NK-92 treated with Interleukin-12 subunit alpha and Interleukin-12 subunit beta, amount 100 ng/mL, for 24 hours (cell line): ENCODE measurements at regions not wholly inside any gene's neighbourhood (a gene's known extent, or its start where the extent isn't known, plus 50 kb on each side); places are given as distances from the start of the nearest gene placed in this dataset.

Source experiments
- DNase-seq: peaks from one replicate; lab custom pipeline; 2025; lab: John Stamatoyannopoulos, UW

DNA sequence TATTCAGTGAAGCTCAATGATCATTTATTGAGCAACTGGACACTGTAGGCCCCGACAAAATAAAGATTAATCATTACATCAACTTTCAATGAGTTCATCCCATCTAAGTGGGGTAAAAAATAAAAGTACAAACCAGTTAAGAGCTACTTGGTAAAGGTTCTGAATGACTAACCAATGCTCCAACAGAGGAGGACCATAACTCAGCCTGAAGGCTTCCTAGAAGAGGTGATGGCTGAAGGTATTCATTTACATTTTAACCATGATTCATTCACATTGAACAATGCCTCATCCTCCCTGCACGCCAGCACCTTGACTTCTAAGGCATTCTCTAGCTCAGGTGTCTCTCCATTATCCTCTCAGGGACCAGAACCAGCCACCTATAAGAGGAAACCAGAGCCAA is 201.4 kb downstream of the ZNF462 start:
- no peak for DNase-seq

- no peak for DNase-seq
Observed at GRCh38 chr9:107065549-107065948, 202.6 kb downstream of the ZNF462 start.

- DNase-seq = no peak
Observed at GRCh38 chr9:107067739-107068416, 204.9 kb downstream of the ZNF462 start.

DNA sequence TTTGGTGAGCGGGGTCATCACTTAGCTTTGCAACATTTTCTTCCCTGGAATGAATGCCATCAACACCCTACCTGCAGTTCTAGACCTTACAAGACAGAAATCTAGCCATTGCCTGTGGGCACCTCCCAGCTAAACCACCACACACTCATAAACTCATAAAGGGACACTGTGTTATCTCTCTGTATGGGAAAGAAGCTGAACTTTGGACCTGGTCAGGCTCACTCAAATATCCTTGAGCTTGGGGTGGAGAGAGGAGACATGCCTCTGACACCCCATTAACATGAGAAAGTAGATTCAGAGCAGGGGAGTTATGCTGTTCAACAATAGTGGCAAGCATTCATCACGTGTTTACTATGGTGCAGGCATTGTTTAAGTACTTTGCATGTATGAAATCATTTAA is 205.6 kb downstream of the ZNF462 start:
- no peak for DNase-seq

DNA sequence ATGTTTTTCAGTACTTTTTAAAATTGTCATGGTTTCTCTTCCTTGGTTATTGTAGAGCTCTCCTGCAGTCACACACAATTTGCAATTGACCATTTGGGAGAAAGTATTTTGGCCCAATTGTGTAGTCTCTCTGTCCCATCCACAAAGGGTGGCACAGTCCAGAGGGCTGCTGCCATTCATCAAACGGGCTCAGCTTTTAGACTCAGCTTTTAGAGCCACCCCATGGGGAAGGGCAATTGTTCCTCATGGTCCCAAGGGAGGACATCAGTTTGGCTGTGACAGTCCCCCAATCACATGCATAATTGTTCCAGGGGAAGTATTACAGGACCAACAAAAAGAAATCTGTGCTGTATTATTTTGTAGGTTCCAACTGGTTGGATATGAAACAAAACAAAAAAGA is 207.6 kb downstream of the ZNF462 start:
- DNase-seq = no peak

DNA sequence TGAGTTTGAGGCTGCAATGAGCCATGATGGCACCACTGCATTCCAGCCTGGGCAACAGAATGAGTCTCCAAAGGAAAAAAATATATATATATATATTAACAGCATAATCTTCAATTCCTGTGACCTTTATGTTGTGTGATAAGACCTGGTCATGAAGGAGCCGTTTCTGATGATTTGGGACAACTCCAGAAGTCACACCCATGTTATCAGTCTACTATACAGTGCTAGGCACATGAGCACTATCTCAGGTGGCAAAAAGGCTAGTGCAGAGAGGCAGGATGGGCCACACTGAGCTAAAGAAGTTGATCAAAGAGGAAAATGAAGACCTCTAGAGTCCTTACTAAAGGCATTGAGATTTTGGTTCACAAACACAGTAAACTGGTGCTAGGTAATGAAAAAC is 205.0 kb upstream of the RAD23B start:
- no peak for DNase-seq

GRCh38 chr9:107079589-107079988 is 203.5 kb upstream of the RAD23B start:
- DNase-seq = no peak

GRCh38 chr9:107080130-107080529 is 202.9 kb upstream of the RAD23B start:
- no peak for DNase-seq

DNA sequence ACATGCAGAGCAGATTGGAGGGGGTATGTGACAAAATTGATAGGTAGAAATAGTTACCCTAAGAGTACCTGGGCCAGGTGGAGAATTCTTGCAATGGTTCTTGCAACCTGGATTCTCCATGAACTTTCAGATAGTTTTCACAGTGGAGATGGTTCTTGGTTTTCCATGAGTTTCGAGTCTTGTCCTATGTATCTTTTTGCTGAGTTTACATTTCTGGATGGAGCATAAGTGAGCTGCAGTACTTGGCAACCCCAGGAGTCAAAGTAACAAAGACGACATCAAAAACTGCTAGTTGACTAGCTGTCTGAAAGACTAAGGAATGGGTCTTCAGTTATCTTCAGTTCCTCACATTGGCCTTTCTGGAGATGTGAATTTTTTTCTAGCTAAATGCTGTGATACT is 196.6 kb upstream of the RAD23B start:
- no peak for DNase-seq

GRCh38 chr9:107087222-107087621 is 195.9 kb upstream of the RAD23B start:
- no peak for DNase-seq

DNA sequence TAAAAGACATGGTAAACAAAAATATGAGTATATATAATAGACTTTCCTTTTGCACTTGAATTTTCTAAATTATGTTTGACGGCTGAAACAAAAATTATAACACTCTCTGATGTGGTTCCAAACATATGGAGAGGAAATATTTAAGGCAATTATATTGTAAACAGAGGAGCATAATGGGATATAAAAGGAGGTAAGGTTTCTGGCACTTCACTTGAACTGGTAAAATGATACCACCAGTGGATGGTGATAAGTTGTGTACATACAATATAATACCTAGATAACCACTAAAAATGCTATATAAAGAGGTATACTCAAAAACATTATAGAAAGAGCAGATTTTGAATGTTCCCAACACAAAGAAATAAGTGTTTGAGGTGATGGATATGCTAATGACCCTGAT is 192.9 kb upstream of the RAD23B start:
- no peak for DNase-seq

- DNase-seq = no peak
Observed at GRCh38 chr9:107093365-107094060, 189.6 kb upstream of the RAD23B start.

GRCh38 chr9:107094370-107094769 is 188.7 kb upstream of the RAD23B start:
- no peak for DNase-seq

DNA sequence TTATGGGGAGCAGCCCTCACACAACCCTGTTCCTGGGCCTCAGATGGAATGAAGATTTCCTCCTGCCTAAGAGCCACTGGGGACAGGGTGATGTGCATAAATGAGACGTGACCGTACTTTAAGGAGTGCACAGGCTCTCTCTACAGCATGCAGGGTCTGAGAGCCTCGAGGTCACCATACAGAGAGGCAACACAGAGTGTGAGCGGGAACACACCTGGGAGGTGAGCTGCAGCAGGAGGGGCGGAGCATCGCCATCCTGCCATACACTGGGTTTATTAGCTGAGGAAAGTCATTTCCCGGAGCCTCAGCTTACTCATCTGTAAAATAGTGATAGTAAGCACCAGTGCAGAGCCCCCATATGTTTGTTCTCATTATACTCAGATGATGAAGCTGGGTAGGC is 182.5 kb upstream of the RAD23B start:
- no peak for DNase-seq

DNA sequence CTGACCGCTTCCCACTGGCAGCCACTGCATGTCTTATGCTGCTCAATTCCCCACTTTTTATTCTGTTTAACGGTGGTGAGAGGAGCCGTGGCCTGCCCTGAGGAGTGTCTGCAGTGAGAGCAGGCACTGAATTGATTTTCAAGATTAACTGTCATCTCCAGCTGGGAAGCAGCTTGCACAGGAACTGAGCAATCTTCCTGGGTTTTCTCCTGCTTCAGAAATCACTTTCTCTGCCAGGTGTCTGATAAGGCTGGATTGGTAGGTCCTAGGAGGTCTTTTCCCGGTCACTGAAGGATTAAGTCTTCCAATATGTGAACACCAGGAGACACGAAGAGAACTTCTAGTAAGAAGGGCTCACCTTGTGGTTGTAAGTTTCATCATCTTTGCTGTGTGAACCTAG is 181.1 kb upstream of the RAD23B start:
- DNase-seq = no peak

DNA sequence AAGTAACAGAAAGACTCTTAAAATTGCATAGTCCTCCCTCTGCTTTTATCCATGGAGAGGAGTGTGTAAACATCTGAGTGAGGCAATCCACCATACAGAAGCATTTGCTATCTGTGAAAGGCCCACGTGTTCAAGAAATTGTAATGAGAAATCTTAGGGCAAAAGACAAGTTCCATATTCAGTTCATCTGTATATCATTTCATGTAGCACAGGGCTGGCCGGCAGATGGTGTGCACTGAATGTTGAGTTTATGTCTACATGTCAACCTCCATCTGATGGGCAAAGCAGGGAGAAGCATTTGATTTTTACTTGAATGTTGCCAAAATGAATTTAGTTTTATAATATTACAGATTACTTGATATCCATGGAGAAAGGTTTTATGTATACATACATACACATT is 179.5 kb upstream of the RAD23B start:
- no peak for DNase-seq

GRCh38 chr9:107105784-107106183 is 177.3 kb upstream of the RAD23B start:
- no peak for DNase-seq

DNA sequence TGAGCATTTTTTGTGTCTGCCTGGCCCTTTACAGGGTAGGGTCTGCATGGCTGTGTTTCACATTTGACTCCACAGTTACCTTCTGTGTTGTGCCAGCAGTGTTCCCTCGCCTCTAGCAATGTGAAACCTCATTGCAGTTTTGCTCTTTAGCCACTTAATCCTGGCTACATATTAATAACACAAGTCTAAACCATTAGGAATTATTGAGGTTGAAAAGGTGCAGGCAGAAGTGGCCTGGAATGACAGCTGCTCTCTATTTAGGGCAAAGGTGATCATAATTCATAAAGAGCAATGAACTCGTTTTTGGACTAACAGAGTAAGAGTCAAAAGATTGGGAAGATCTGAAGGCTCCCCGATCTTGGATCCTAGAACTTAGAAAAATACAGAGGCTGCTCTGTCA is 176.7 kb upstream of the RAD23B start:
- DNase-seq = no peak

GRCh38 chr9:107108342-107109130 is 174.5 kb upstream of the RAD23B start:
- no peak for DNase-seq

GRCh38 chr9:107109324-107109723 is 173.8 kb upstream of the RAD23B start:
- DNase-seq = no peak

GRCh38 chr9:107110153-107110552 is 172.9 kb upstream of the RAD23B start:
- no peak for DNase-seq

DNA sequence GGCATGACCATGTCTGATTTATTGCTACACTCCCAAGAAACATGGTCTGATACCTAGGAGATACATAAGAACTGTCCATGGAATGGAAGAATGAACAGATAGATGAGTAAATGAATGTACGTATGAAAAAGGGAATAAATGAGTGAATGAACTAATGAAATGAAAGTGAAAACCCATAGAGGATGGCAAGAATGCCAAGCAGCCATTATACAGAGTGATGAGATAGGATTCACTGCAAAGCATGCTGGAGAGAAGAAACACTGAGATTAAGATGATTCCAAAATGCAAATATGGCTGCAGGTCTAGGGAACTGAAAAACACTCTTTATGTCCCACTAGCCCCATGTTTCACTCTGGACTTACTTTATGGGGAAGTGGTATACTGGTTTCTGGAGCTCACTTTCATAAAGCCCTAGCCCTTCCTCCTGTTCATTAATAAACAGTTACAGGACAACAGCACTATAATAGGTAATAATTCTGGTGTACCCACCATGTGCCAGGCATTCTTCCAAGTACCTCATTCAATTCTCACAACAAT is 170.3 kb upstream of the RAD23B start:
- DNase-seq = no peak
